ENCODE measurements at regions not wholly inside any gene's neighbourhood (a gene's known extent, or its start where the extent isn't known, plus 50 kb on each side); places are given as distances from the start of the nearest gene placed in this dataset.
A peak's percentile ranks its signal among the peaks of the same experiment; 100 is the strongest.

DNA sequence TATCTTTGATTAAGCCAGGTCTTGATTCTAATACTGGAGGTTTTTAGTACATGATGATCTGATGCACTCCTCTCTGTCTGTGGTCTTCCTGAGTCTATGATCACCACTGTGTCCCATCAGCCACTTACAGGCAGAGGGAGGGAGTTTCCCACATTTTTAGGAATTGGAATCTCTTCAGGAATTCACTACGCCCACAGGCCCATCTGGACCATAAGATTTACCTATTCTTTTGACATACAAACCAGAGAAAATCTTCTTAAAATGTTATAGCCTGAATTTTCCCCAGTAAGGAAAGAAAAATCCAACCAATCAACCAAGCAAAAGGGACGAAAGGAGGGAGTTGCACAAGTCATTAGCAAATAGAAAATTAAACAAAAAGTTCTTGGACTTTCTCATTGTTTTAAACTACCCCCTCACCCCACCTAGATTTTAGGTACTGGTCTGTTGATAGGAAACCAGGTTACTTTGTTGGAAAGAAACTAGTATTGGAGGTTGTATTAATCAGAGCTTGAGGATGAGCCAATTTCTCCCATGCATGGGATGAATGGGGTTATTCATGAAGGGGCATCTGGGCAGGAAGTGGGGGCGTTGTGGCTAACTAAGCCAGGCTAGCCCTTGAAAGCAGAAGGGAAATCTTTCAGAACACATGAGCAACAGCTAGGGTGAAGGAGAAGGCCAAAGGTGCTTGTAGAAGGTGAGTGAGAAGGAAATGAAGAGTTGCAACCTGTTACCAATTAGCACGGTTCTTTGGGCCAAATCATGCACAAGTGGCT is 328.2 kb upstream of the MEX3C start:
- no peak for ATAC-seq

DNA sequence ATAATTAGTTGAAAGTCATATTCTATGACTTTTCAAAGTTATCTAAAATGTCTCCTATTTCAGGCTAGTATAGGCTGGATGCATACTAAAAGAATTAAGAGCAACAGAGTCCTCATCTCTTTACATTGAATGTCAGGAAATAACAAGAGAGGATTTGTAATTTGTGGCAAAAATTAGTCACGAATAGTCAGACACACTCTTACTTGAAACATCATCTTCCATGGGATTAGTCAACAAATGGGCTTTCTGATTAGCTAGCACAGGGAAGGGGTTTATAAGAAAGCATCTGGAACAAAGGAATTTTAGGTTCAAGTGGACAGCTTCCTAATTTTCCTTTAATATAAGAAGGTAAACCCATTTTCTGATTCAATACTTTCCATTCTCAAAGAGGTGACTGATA is 330.3 kb upstream of the MEX3C start:
- 87% methylated on average over 1 of the region's 1 CpG for WGBS
- Histone ChIP-seq H3K27me3 (ENCODE audit: control insufficient read depth, insufficient read depth) (no peaks in the 10 kb centered on the region), H3K9me3 (ENCODE audit: control insufficient read depth, low read length) (no peaks in the 10 kb centered on the region), H3K4me3 (ENCODE audit: low read length) (no peak overlapping the region), H3K4me1 (ENCODE audit: control insufficient read depth, insufficient read depth, low read length) (no peaks in the 10 kb centered on the region), H3K27ac (ENCODE audit: low read length) (no peak overlapping the region)
- intact Hi-C loops (cut with DNase I): loop anchor here in 1 of 4 donors (10.0 kb wide), 1 partner anchor 53 kb away; no protein-coding TSS in a partner anchor
- ATAC-seq (no peak), DNase-seq (no peak)

More for the DNA sequence above, 328.2 kb upstream of the MEX3C start:
- 70% methylated on average over 4 of the region's 4 CpGs for WGBS
- no peak for DNase-seq
- H3K4me3 ChIP-seq (ENCODE audit: low read length): no peak overlapping the region
- H3K4me1 ChIP-seq (ENCODE audit: control insufficient read depth, insufficient read depth, low read length): no peaks in the 10 kb centered on the region
- intact Hi-C loops (cut with DNase I): loop anchor here in 1 of 4 donors (10.0 kb wide), 1 partner anchor 51 kb away; no protein-coding TSS in a partner anchor
- H3K27me3 ChIP-seq (ENCODE audit: control insufficient read depth, insufficient read depth): no peaks in the 10 kb centered on the region
- no peaks in the 10 kb centered on the region for H3K9me3 ChIP-seq (ENCODE audit: control insufficient read depth, low read length)
- no peak overlapping the region for H3K27ac ChIP-seq (ENCODE audit: low read length)

DNA sequence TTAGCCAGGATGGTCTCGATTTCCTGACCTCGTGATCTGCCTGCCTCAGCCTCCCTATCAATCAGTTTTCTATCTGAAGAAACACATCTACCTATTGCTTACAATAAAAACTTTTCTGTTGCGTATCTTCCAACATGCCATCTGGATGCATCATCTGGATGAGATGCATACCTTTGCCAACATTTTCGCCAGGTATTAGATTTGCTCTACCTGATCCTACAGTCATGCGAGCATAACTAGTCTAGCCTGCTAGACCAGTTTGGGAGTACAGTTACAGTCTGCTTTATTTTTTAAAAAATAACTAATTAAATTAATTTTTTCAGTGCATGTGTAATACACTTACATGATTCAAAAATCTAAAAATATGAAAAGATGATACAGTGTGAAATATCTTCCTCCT is 334.0 kb upstream of the MEX3C start:
- no peak overlapping the region for H3K27ac ChIP-seq (ENCODE audit: low read length)
- 93% methylated on average over 5 of the region's 5 CpGs for WGBS
- intact Hi-C loops (cut with DNase I): loop anchor here in 1 of 4 donors (10.0 kb wide), 1 partner anchor 417 kb away; no protein-coding TSS in a partner anchor

DNA sequence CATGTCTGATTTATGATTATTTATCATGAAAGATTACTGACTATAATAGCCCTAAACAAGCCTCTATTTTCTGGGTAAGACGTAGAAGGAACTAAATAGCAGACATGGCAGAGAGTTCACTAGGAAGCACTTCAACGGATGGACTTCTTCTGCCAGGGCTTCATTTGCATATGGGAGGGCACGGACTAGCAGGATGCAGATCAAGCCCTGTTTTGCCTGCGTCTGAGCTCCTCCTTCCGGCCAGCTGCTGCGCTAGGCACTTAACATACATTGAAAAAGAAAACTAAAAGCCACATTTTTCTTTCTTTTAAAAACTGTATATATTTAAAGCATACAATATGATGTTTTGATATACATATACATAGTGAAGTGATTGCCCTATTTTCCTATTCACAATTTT is 340.0 kb upstream of the MEX3C start:
- Histone ChIP-seq H3K4me3 (ENCODE audit: low read length) (no peak overlapping the region), H3K27me3 (ENCODE audit: control insufficient read depth, insufficient read depth) (no peaks in the 10 kb centered on the region), H3K4me1 (ENCODE audit: control insufficient read depth, insufficient read depth, low read length) (no peaks in the 10 kb centered on the region), H3K27ac (ENCODE audit: low read length) (no peak overlapping the region), H3K9me3 (ENCODE audit: control insufficient read depth, low read length) (no peaks in the 10 kb centered on the region)
- intact Hi-C loops (cut with DNase I): loop anchor here in 1 of 4 donors (10.0 kb wide), 1 partner anchor 423 kb away; no protein-coding TSS in a partner anchor
- peak; percentile 58 to 81 for ATAC-seq
- WGBS: 7% methylated on average over 6 of the region's 6 CpGs
- peak in 2 of 3 donors; percentile 11 to 55 for DNase-seq

More for the DNA sequence above, 334.0 kb upstream of the MEX3C start:
- DNase-seq (no peak), ATAC-seq (no peak)
- Histone ChIP-seq H3K4me3 (ENCODE audit: low read length) (no peak overlapping the region), H3K9me3 (ENCODE audit: control insufficient read depth, low read length) (no peaks in the 10 kb centered on the region), H3K4me1 (ENCODE audit: control insufficient read depth, insufficient read depth, low read length) (no peaks in the 10 kb centered on the region), H3K27me3 (ENCODE audit: control insufficient read depth, insufficient read depth) (no peaks in the 10 kb centered on the region)

DNA sequence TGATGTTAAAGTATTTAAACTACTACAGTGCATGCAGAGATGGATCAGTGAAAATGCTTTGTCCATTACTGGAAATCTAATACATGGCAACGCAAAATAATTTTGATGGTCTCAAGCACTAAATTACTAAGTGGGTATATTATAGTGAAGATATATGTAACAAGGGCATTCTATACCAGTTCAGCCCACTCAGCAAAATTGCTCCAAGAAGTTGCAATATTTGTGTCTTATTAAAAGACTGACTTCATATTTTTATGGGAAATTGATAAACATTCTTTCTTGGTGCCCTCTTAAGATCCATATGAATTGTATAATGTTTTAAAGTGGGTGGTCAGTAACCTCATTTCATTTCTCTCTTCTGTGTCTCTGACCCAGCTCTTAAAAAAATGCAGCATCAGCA is 343.1 kb upstream of the MEX3C start:
- no peak for ATAC-seq
- intact Hi-C loops (cut with DNase I): loop anchor here in 1 of 4 donors (10.0 kb wide), 1 partner anchor 426 kb away; no protein-coding TSS in a partner anchor

DNA sequence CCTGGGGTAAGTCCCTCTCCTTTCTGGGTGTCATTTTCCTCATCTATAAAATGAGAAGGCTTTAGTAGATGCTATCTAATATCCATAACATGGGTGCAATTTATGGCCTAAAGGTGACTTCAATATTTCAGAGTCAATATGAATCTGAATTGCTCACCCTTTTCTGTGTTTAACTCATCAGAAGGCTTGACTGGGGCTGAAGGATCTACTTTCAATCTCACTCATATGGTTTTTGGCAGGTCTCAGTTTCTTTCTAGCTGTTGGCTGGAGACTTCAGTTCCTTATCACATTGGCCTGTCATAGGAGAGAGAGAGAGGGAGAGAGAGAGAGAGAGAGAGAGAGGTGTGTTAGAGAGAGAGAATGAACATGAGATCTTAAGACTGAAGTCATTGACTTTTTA is 343.7 kb upstream of the MEX3C start:
- intact Hi-C loops (cut with DNase I): loop anchor here in 1 of 4 donors (10.0 kb wide), 1 partner anchor 426 kb away; no protein-coding TSS in a partner anchor
- Histone ChIP-seq H3K4me3 (ENCODE audit: low read length) (no peak overlapping the region), H3K27me3 (ENCODE audit: control insufficient read depth, insufficient read depth) (no peaks in the 10 kb centered on the region), H3K27ac (ENCODE audit: low read length) (no peak overlapping the region), H3K9me3 (ENCODE audit: control insufficient read depth, low read length) (no peaks in the 10 kb centered on the region), H3K4me1 (ENCODE audit: control insufficient read depth, insufficient read depth, low read length) (no peaks in the 10 kb centered on the region)
- ATAC-seq (no peak), DNase-seq (no peak)

More for the DNA sequence above, 343.1 kb upstream of the MEX3C start:
- Histone ChIP-seq H3K4me1 (ENCODE audit: control insufficient read depth, insufficient read depth, low read length) (no peaks in the 10 kb centered on the region), H3K27ac (ENCODE audit: low read length) (no peak overlapping the region), H3K4me3 (ENCODE audit: low read length) (no peak overlapping the region), H3K9me3 (ENCODE audit: control insufficient read depth, low read length) (no peaks in the 10 kb centered on the region), H3K27me3 (ENCODE audit: control insufficient read depth, insufficient read depth) (no peaks in the 10 kb centered on the region)
- DNase-seq: no peak
- 98% methylated on average over 1 of the region's 1 CpG for WGBS

DNA sequence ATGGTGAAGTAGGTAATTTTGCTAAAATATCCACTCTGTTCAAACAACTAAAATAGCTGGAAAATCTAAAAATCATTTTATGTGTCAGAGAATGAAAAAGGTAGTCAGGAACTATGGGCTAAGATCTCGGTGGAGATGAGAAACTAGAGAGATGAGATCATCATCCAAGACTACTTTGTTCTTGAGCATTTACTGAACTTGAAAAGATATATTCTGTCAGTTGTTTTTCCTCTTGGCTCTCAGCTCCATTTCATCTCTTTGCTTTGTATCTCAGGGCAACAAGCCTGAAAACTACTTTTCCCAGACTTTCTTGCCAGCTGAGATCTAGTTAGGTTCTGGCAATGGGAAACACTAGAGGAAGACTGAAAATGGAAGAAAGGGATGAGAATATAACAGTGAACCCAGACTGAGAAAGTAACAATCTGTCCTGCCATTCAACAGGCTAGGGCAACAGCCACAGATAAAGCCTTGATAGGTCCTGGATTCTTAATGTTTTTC is 346.2 kb upstream of the MEX3C start:
- Histone ChIP-seq H3K27ac (ENCODE audit: low read length) (no peak overlapping the region), H3K27me3 (ENCODE audit: control insufficient read depth, insufficient read depth) (no peaks in the 10 kb centered on the region), H3K9me3 (ENCODE audit: control insufficient read depth, low read length) (no peaks in the 10 kb centered on the region), H3K4me1 (ENCODE audit: control insufficient read depth, insufficient read depth, low read length) (no peaks in the 10 kb centered on the region), H3K4me3 (ENCODE audit: low read length) (no peak overlapping the region)
- WGBS: 45% methylated on average over 1 of the region's 1 CpG
- DNase-seq (no peak), ATAC-seq (no peak)
- intact Hi-C loops (cut with DNase I): loop anchor here in 1 of 4 donors (10.0 kb wide), 1 partner anchor 429 kb away; no protein-coding TSS in a partner anchor

DNA sequence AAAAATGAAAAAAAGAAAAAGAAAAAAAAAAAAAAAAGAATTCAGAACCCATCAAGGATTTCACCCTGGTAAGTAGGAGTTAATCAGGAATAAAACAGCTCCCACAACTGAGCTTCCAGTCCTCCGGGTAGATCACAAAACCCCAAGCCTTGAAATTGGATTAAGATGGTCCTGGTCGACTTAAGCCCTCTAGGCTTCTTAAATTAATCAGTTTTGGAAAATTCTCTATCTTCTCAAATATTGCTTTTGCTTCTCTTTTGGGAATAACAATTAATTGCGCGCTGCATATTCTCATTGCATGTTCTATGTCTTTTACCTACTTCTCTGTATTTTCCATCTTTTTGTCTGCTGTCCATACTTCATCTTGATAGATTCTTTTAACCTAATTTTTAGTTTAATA is 348.0 kb upstream of the MEX3C start:
- Histone ChIP-seq H3K27ac (ENCODE audit: low read length) (no peak overlapping the region), H3K27me3 (ENCODE audit: control insufficient read depth, insufficient read depth) (no peaks in the 10 kb centered on the region), H3K4me1 (ENCODE audit: control insufficient read depth, insufficient read depth, low read length) (no peaks in the 10 kb centered on the region), H3K4me3 (ENCODE audit: low read length) (no peak overlapping the region), H3K9me3 (ENCODE audit: control insufficient read depth, low read length) (no peaks in the 10 kb centered on the region)
- intact Hi-C loops (cut with DNase I): loop anchor here in 1 of 4 donors (10.0 kb wide), 1 partner anchor 431 kb away; no protein-coding TSS in a partner anchor
- WGBS: 72% methylated on average over 4 of the region's 4 CpGs
- no peak for ATAC-seq
- DNase-seq: no peak

DNA sequence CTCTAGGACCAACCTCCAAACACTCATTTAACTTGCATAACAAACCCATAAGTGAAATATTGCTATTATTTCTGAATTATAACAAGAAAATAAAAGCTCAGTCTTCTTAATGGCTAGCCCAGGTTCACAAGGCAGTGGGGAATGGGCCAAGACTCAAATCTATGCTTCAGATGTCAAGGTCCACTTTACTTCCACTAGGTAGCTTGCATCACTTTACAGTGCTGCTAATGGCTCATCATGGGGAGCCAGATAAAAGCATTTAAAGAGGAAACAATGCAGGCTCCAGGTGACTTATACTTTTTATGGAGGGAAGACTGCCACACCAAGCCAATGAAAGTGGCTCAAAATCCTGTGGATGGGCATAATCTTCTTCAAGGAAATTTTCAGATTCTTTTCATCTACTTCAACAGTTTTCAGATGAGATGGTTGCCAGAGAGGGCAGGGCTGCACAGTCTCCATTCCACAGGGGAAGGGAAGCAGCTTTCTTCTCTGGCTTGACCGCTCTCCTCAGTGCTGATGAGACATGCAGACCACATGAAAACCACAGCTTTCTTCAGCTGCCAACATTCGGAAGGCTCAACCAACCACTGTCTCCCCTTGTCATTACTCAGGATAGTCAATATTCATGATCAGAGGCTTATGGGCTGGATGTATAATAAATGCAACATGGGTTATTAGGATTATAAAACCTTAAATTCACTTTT is 361.9 kb upstream of the MEX3C start:
- H3K27me3 ChIP-seq (ENCODE audit: control insufficient read depth, insufficient read depth): no peaks in the 10 kb centered on the region
- H3K4me3 ChIP-seq (ENCODE audit: low read length): no peak overlapping the region
- no peaks in the 10 kb centered on the region for H3K9me3 ChIP-seq (ENCODE audit: control insufficient read depth, low read length)
- ATAC-seq: no peak
- no peak overlapping the region for H3K27ac ChIP-seq (ENCODE audit: low read length)
- intact Hi-C loops (cut with DNase I): loop anchor here in 1 of 4 donors (10.0 kb wide), 1 partner anchor 165 kb away; no protein-coding TSS in a partner anchor
- no peaks in the 10 kb centered on the region for H3K4me1 ChIP-seq (ENCODE audit: control insufficient read depth, insufficient read depth, low read length)
- WGBS: 78% methylated on average over 2 of the region's 2 CpGs
- DNase-seq: no peak

DNA sequence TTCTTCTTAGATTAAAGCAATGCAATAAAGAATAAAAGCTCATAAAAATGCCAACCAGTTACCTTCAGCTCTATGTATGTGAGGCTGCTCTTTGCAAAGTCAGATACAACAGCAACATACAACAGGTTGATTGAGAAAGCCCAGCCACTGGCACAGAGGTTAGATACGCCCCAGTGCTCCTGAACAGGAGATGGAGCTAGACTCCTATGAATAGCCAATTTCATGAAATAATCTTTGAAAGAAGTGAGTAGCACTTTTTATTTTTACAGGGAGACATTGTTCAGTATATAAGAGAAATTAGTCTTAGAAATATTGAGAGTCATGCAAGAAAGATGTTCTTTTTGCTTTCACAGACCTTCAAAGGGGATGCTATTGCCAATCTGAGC is 362.4 kb upstream of the MEX3C start:
- H3K4me3 ChIP-seq (ENCODE audit: low read length): no peak overlapping the region

DNA sequence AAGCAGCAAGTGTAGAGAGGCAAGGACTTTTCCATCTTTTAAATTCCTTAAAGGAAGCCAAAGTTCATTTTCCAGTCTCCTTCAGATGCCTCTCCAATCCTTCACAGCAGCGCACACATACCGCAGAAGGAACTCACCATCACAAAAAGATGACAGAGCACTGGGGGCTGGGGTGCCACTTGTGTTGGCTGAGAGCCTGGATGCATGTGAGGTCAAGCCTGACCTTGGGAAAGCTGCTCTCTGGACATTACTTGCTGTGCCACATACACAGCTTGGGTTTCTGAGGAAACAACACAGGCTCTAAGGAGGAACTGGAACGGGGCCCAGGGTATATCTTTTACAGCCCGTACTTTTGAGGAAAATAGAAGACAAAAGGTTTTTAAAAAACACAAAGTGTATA is 364.3 kb upstream of the MEX3C start:
- ATAC-seq: peak; percentile 78 to 80

More for the DNA sequence above, 362.4 kb upstream of the MEX3C start:
- Histone ChIP-seq H3K4me1 (ENCODE audit: control insufficient read depth, insufficient read depth, low read length) (no peaks in the 10 kb centered on the region), H3K27ac (ENCODE audit: low read length) (no peak overlapping the region), H3K9me3 (ENCODE audit: control insufficient read depth, low read length) (no peaks in the 10 kb centered on the region), H3K27me3 (ENCODE audit: control insufficient read depth, insufficient read depth) (no peaks in the 10 kb centered on the region)
- 77% methylated on average over 1 of the region's 1 CpG for WGBS
- intact Hi-C loops (cut with DNase I): loop anchor here in 1 of 4 donors (10.0 kb wide), 1 partner anchor 165 kb away; no protein-coding TSS in a partner anchor
- no peak for DNase-seq
- ATAC-seq: no peak

More for the DNA sequence above, 364.3 kb upstream of the MEX3C start:
- WGBS: 39% methylated on average over 4 of the region's 4 CpGs
- Histone ChIP-seq H3K27ac (ENCODE audit: low read length) (no peak overlapping the region), H3K27me3 (ENCODE audit: control insufficient read depth, insufficient read depth) (no peaks in the 10 kb centered on the region), H3K4me3 (ENCODE audit: low read length) (no peak overlapping the region), H3K9me3 (ENCODE audit: control insufficient read depth, low read length) (no peaks in the 10 kb centered on the region), H3K4me1 (ENCODE audit: control insufficient read depth, insufficient read depth, low read length) (no peaks in the 10 kb centered on the region)
- DNase-seq: peak in 2 of 3 donors; percentile 46 to 60
- intact Hi-C loops (cut with DNase I): no loop called here
